CD14-positive monocyte (primary cell): ENCODE measurements at regions not wholly inside any gene's neighbourhood (a gene's known extent, or its start where the extent isn't known, plus 50 kb on each side); places are given as distances from the start of the nearest gene placed in this dataset.

Source experiments
- DNase-seq, 3 donors: peaks; one replicate each; pipeline ENCODE4 v3.0.0-alpha.2; 2011 to 2022
- H2AFZ ChIP-seq: 2 replicates; pipeline ENCODE4 v1.6.0; 2012; ENCODE audit warnings: mild to moderate bottlenecking, low read depth, low read length, inconsistent platforms; ENCODE audit not compliant: insufficient read depth, poor library complexity, severe bottlenecking
- H3K27ac ChIP-seq, 2 donors: 1 replicate in 1 of 2; 2 replicates in 1 of 2; pipeline ENCODE4 v1.5.1; 2012 to 2013; ENCODE audit warnings: low read length in 2 of 2, control low read depth in 1 of 2, inconsistent platforms in 1 of 2, low read depth in 1 of 2, mild to moderate bottlenecking in 1 of 2
- H3K27me3 ChIP-seq, 2 donors: one replicate each; pipeline versions ENCODE4 v1.6.0 to v1.6.1; 2011 to 2013; ENCODE audit warnings: low read length in 2 of 2; ENCODE audit not compliant: control insufficient read depth in 2 of 2, insufficient read depth in 2 of 2
- H3K36me3 ChIP-seq, 2 donors: replicated peaks in 1 of 2; 1 replicate in 1 of 2; 2 replicates in 1 of 2; pipeline versions ENCODE4 v1.5.1 to v1.6.1; 2012 to 2013; ENCODE audit warnings: low read length in 2 of 2, control low read depth in 1 of 2, inconsistent platforms in 1 of 2, mild to moderate bottlenecking in 1 of 2; ENCODE audit not compliant: insufficient read depth in 2 of 2, control insufficient read depth in 1 of 2
- H3K4me1 ChIP-seq, 2 donors: 1 replicate in 1 of 2; 2 replicates in 1 of 2; pipeline versions ENCODE4 v1.5.1 to v1.6.1; 2012 to 2013; ENCODE audit warnings: low read length in 2 of 2, control low read depth in 1 of 2, inconsistent platforms in 1 of 2, mild to moderate bottlenecking in 1 of 2, moderate library complexity in 1 of 2; ENCODE audit not compliant: insufficient read depth in 2 of 2, control insufficient read depth in 1 of 2
- H3K4me2 ChIP-seq: replicated peaks from 2 replicates; pipeline ENCODE3; 2012; ENCODE audit warnings: low read length, moderate library complexity, mild to moderate bottlenecking; ENCODE audit not compliant: poor library complexity, severe bottlenecking; ENCODE audit errors: extremely low read depth
- H3K4me3 ChIP-seq, 3 experiments: fragments of 200-600 bp in 1 of 3; sonication (generic) in 1 of 3; replicated peaks in 1 of 3; 1 replicate in 2 of 3; 2 replicates in 1 of 3; pipeline ENCODE4 v1.5.1; 2011 to 2013; ENCODE audit warnings: low read length in 3 of 3, mild to moderate bottlenecking in 3 of 3, control low read depth in 2 of 3, low read depth in 2 of 3, inconsistent platforms in 1 of 3, moderate library complexity in 1 of 3
- H3K79me2 ChIP-seq: 2 replicates; pipeline ENCODE4 v1.6.0; 2012; ENCODE audit warnings: mild to moderate bottlenecking, control low read depth, inconsistent platforms, low read length, moderate library complexity; ENCODE audit not compliant: insufficient read depth
- H3K9ac ChIP-seq: 2 replicates; pipeline ENCODE4 v1.6.0; 2017; ENCODE audit warnings: low read length, mild to moderate bottlenecking; ENCODE audit not compliant: insufficient read depth, poor library complexity, severe bottlenecking
- H3K9me3 ChIP-seq, 2 donors: replicated peaks in 1 of 2; 1 replicate in 1 of 2; 2 replicates in 1 of 2; pipeline versions ENCODE4 v1.5.1 to v1.6.1; 2012 to 2013; ENCODE audit warnings: low read length in 2 of 2, control low read depth in 1 of 2; ENCODE audit not compliant: control insufficient read depth in 1 of 2, insufficient read depth in 1 of 2
- H4K20me1 ChIP-seq: 2 replicates; pipeline ENCODE4 v1.6.0; 2012; ENCODE audit warnings: mild to moderate bottlenecking, low read length, control low read depth, moderate library complexity; ENCODE audit not compliant: insufficient read depth
- H3K27ac Mint-ChIP-seq, 7 donors: one replicate each; pipeline ENCODE4 v1.8.0; 2020; ENCODE audit warnings: mild to moderate bottlenecking in 7 of 7, mixed read lengths in 7 of 7, moderate library complexity in 6 of 7, inconsistent platforms in 2 of 7
- H3K27me3 Mint-ChIP-seq, 3 donors: one replicate each; pipeline ENCODE4 v1.8.0; 2021 to 2022; ENCODE audit warnings: low read depth in 3 of 3, mild to moderate bottlenecking in 3 of 3, mixed read lengths in 3 of 3, moderate library complexity in 3 of 3, inconsistent platforms in 1 of 3
- H3K36me3 Mint-ChIP-seq, 2 donors: one replicate each; pipeline ENCODE4 v1.8.0; 2020; ENCODE audit warnings: mixed read lengths in 2 of 2, inconsistent platforms in 1 of 2, mild to moderate bottlenecking in 1 of 2
- H3K4me1 Mint-ChIP-seq: one replicate; pipeline ENCODE4 v1.8.0; 2020; ENCODE audit warnings: mild to moderate bottlenecking, mixed read lengths
- H3K4me3 Mint-ChIP-seq, 2 donors: one replicate each; pipeline ENCODE4 v1.8.0; 2020; ENCODE audit warnings: mild to moderate bottlenecking in 2 of 2, mixed read lengths in 2 of 2, moderate library complexity in 1 of 2
- H3K9me3 Mint-ChIP-seq, 7 donors: one replicate each; pipeline ENCODE4 v1.8.0; 2020 to 2022; ENCODE audit warnings: mixed read lengths in 7 of 7, mild to moderate bottlenecking in 6 of 7, moderate library complexity in 6 of 7, inconsistent platforms in 2 of 7
- CTCF ChIP-seq: fragments of 200-600 bp; IDR thresholded peaks from one replicate; pipeline ENCODE4 v1.8.0; 2022; ENCODE audit warnings: antibody characterized with exemption, mild to moderate bottlenecking
- WGBS: methylation state at CpG from one replicate; pipeline ENCODE4 v1.1.5; 2013; ENCODE audit warnings: missing lambda C conversion rate; ENCODE audit not compliant: insufficient coverage; 5-methylcytosine and 5-hydroxymethylcytosine counted together
- intact Hi-C, 2 donors: fragments of 100-400 bp; cut with micrococcal nuclease; formaldehyde crosslinking; loops; one replicate each; pipeline versions ENCODE4 v1.15.0 to v1.15.1; 2023

GRCh38 chr3:22989716-22990115 lies 213.4 kb upstream of the UBE2E2 start:
- no peaks in the 10 kb centered on the region for H3K4me1 ChIP-seq
- DNase-seq = no peak
- H3K36me3 ChIP-seq = no peaks in the 10 kb centered on the region
- H4K20me1 ChIP-seq = no peaks in the 10 kb centered on the region
- H3K27me3 Mint-ChIP-seq = peaks cover 0 to 2% (median 0%) of the 10 kb centered on the region in 3 donors
- no peak for TF ChIP-seq CTCF
- H3K4me3 Mint-ChIP-seq = no peak overlapping the region
- H3K27me3 ChIP-seq = no peaks in the 10 kb centered on the region
- no peaks in the 10 kb centered on the region for H3K36me3 Mint-ChIP-seq
- peaks cover 20 to 21% of the 10 kb centered on the region in 2 donors for H3K9me3 ChIP-seq
- no peaks in the 10 kb centered on the region for H3K79me2 ChIP-seq
- H3K9ac ChIP-seq = no peak overlapping the region
- WGBS = 97% methylated on average over 16 of the region's 17 CpGs
- peak overlapping the region in 1 of 7 donors; percentile 11 for H3K27ac Mint-ChIP-seq
- no peak overlapping the region for H3K4me3 ChIP-seq
- intact Hi-C loops = no loop called here
- no peak overlapping the region for H3K27ac ChIP-seq
- H3K9me3 Mint-ChIP-seq = peaks cover 3 to 26% (median 14%) of the 10 kb centered on the region in 7 donors
- H3K4me2 ChIP-seq = no peak overlapping the region
- H2AFZ ChIP-seq = no peak overlapping the region
- no peaks in the 10 kb centered on the region for H3K4me1 Mint-ChIP-seq

DNA sequence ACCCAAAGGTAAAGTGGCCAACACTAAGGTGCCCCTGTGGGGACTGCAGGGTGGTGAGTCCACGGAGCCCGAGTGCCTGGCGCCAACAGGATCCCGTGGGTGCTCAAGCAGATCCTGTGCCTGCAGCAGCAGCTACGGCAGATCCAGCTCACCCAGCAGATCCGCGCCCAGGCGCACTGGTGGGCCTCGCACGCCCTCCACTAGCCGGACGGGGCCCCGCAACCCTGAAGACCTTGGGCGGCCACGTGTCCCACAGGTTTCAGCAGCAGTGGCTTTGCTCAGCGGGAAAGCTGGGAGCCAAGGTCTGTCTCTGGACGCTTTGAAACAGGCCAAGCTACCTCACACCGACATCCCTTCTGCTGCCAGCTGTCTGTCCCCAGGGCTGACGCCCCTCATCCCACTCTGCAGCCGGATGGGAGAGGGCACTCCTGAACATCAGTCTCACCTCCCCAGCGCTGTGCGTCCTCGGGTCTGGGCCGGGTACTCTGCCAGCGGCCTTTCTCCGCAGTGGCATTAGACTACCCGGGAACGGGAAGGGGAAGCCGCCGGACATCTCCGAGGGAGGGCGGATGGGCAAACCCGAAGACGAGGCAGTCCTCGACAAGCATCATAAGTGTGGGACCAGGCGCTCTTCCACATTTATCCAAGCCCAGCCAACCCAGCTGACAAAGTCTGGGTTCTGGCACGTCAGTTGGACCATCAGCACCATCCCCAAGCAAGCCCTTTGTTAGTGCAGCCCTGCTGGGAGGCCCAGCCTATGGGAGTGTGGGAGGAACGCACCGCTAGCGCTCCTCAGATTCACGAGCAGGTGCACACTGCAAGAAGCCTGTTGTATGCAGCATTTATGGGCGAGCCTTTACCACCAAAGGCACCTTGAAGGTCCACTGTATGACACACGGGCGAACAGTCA lies 212.6 kb upstream of the UBE2E2 start:
- no peak for TF ChIP-seq CTCF
- H3K4me2 ChIP-seq = no peak overlapping the region
- intact Hi-C loops = no loop called here
- no peaks in the 10 kb centered on the region for H3K36me3 ChIP-seq
- no peaks in the 10 kb centered on the region for H4K20me1 ChIP-seq
- H3K27me3 ChIP-seq = no peaks in the 10 kb centered on the region
- H3K4me1 Mint-ChIP-seq = no peaks in the 10 kb centered on the region
- H3K27me3 Mint-ChIP-seq = peaks cover 0 to 2% (median 0%) of the 10 kb centered on the region in 3 donors
- H3K79me2 ChIP-seq = no peaks in the 10 kb centered on the region
- H3K27ac Mint-ChIP-seq = no peak overlapping the region
- no peak overlapping the region for H3K27ac ChIP-seq
- H3K9me3 ChIP-seq = peaks cover 19% of the 10 kb centered on the region in 2 donors
- H3K4me1 ChIP-seq = no peaks in the 10 kb centered on the region
- 98% methylated on average over 35 of the region's 44 CpGs for WGBS
- H3K4me3 ChIP-seq = no peak overlapping the region
- no peak overlapping the region for H3K9ac ChIP-seq
- H2AFZ ChIP-seq = no peak overlapping the region
- no peak for DNase-seq
- no peaks in the 10 kb centered on the region for H3K36me3 Mint-ChIP-seq
- no peak overlapping the region for H3K4me3 Mint-ChIP-seq
- peaks cover 0 to 20% (median 12%) of the 10 kb centered on the region in 7 donors for H3K9me3 Mint-ChIP-seq
